ENCODE measurements at regions not wholly inside any gene's neighbourhood (a gene's known extent, or its start where the extent isn't known, plus 50 kb on each side); places are given as distances from the start of the nearest gene placed in this dataset.
"Not testable (repeated sequence)": the region's sequence is repeated elsewhere in the genome, so short reads cannot be mapped to it uniquely, and the experiment has no call there.

- no peak for DNase-seq
Observed at GRCh38 chr10:128567551-128567950, 441.3 kb upstream of the MKI67 start.

GRCh38 chr10:128568041-128568440 lies 441.8 kb upstream of the MKI67 start:
- DNase-seq, result no peak

- DNase-seq, result no peak
Observed at GRCh38 chr10:128568491-128568890, 442.3 kb upstream of the MKI67 start.

GRCh38 chr10:128568990-128569945 lies 443.0 kb upstream of the MKI67 start:
- DNase-seq, result no peak

GRCh38 chr10:128570319-128570995 lies 444.2 kb upstream of the MKI67 start:
- no peak for DNase-seq

GRCh38 chr10:128571071-128571470 lies 444.8 kb upstream of the MKI67 start:
- DNase-seq, result no peak

- no peak for DNase-seq
Observed at GRCh38 chr10:128571745-128572144, 445.5 kb upstream of the MKI67 start.

GRCh38 chr10:128572696-128573095 lies 446.5 kb upstream of the MKI67 start:
- no peak for DNase-seq

GRCh38 chr10:128573281-128573845 lies 447.1 kb upstream of the MKI67 start:
- no peak for DNase-seq

- no peak for DNase-seq
Observed at GRCh38 chr10:128573986-128574385, 447.8 kb upstream of the MKI67 start.

GRCh38 chr10:128574581-128575210 lies 448.5 kb upstream of the MKI67 start:
- DNase-seq, result no peak

- no peak for DNase-seq
Observed at GRCh38 chr10:128575761-128576160, 449.5 kb upstream of the MKI67 start.

GRCh38 chr10:128576336-128576735 lies 450.1 kb upstream of the MKI67 start:
- DNase-seq, result no peak

- no peak for DNase-seq
Observed at GRCh38 chr10:128576943-128577670, 450.9 kb upstream of the MKI67 start.

GRCh38 chr10:128577958-128578750 lies 451.9 kb upstream of the MKI67 start:
- no peak for DNase-seq

GRCh38 chr10:128578766-128579165 lies 452.5 kb upstream of the MKI67 start:
- no peak for DNase-seq

GRCh38 chr10:128579280-128579865 lies 453.1 kb upstream of the MKI67 start:
- no peak for DNase-seq

GRCh38 chr10:128579901-128580300 lies 453.7 kb upstream of the MKI67 start:
- DNase-seq, result no peak

- not testable (repeated sequence) for DNase-seq
Observed at GRCh38 chr10:128583125-128583524, 456.9 kb upstream of the MKI67 start.

GRCh38 chr10:128586599-128586998 lies 460.4 kb upstream of the MKI67 start:
- not testable (repeated sequence) for DNase-seq

- no peak for DNase-seq
Observed at GRCh38 chr10:128587689-128588088, 461.5 kb upstream of the MKI67 start.
